GM04503 (cell line): ENCODE measurements at regions not wholly inside any gene's neighbourhood (a gene's known extent, or its start where the extent isn't known, plus 50 kb on each side); places are given as distances from the start of the nearest gene placed in this dataset.

Experiments
- DNase-seq: peaks from one replicate; pipeline ENCODE4 v3.0.0-alpha.2; 2012; ENCODE audit warnings: low read depth

DNA sequence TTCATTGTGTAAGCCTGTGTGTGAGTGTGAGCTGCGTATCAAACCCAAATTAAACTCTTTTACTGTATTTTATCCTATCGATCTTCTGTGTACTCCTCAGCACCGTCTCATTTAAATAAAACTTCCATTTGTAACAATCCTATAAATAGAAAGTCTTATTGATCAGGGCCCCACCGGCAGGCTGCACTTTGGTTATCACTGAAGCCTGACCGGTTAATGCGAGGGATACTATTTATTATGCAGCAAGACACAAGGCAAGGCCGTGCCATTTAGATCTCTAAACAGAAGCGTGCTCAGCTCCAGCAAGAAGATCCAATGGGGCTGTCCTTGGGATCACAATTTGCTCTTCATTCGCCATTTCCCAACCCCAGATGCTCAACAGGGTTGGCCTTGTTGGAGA, 252.6 kb upstream of the TSHZ3 start:
- no peak for DNase-seq

GRCh38 chr19:31602548-31602947, 253.3 kb upstream of the TSHZ3 start:
- DNase-seq = no peak

- no peak for DNase-seq
Measured at GRCh38 chr19:31604493-31605040, 255.3 kb upstream of the TSHZ3 start.

GRCh38 chr19:31610018-31610417, 260.8 kb upstream of the TSHZ3 start:
- no peak for DNase-seq

DNA sequence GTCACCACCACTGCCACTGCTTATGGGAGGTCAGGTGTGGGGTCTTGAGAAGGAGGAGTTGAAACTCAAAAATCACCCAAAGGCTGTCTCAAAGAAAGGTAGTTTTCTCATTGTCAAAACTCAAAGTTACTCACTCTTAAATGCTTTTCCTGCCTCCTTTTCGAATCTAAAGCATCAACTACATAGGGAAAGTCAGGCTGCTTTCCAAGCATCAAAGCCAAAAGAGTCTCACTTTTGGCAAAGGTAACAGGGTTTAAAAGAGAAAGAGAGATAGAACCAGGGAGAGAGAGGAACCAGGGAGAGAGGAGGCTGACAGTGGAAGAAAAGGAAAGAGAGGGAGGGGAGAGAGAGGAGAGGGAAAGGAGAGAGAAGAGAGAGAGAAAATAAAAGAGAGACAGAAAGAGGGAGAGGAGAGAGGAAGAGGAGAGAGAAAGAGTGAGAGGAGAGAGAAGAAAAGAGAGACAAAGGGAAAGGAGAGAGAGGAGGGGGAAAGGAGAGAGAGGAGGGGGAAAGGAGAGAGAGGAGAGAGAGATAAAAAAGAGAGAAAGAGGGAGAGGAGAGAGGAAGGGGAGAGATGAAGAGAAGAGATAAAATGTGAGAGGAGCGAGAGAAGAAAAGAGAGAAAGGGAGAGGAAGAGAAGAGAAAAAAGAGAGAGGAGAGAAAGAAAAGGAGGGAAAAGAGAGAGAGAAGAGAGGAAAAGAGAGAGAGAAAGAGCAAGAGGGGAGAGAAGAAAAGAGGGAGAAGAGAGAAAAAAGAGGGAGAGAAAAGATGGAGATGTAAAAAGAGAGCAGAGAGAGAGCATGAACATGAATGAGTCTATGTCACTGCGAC, 262.0 kb upstream of the TSHZ3 start:
- no peak for DNase-seq

GRCh38 chr19:31612873-31613272, 263.6 kb upstream of the TSHZ3 start:
- no peak for DNase-seq

- no peak for DNase-seq
Measured at GRCh38 chr19:31613683-31614219, 264.5 kb upstream of the TSHZ3 start.

DNA sequence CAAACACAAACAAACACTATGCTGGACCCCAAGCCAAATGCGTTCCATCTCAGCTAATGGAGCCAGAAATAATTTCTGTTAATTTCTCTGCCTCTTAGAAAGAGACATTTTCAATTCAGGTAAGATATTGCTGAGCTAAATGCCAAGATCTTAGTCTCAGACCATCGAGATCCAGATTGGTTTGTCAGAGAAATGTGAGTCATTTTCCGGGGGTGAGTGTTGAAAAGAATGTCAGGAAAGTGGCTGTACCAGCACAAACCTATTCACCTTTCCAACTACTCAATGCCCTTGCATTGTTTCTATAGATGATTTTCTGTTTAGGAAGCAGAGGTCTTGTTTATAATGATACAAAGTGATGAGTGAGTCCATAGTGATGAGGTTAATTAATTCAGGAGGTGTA, 266.8 kb upstream of the TSHZ3 start:
- DNase-seq = no peak

DNA sequence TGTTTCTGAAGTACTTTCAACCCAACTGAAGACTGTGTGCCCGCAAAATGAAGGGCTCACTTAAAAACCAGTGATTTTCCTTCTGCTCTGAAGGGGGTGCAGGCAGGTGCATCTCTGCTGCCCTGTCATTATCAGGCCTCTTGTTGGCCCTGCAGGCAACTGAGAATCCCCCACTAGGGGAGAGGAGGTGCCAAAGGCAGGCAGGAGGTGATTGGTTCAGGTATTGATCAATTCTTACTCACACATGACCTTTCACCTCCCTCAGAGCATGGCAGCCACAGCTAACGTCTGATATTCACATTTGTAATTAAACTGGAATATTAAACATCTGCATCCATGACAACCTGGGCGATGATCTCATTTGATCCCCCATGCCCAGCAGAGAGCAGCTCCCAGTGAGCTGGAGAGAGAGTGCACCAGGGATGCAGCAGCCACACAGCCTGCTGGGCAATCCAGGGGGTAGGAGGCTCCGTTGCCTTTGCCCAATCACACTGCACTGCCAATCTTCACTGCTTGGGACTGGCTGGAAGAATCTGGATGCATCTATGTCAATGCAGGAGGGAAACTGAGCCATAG, 267.9 kb upstream of the TSHZ3 start:
- no peak for DNase-seq

DNA sequence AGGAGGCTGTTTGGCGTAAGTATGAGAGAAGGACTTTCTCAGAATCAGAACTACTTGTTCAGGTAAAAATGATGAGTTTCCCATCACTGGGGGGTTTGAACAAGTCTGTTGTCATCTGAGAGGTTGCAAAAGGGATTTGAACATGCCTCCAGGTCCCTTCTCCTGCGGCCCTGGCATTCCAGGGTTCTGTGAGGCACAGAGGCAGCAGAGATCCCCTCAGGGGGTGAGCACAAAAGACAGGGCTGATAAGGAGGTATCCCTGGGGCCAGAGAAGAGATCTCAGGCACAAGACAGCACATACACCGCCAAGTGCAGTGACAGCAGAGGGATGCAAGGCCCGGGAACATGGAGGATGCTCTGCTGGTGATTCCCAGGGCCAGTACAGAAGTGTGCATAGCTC, 275.8 kb upstream of the TSHZ3 start:
- no peak for DNase-seq

DNA sequence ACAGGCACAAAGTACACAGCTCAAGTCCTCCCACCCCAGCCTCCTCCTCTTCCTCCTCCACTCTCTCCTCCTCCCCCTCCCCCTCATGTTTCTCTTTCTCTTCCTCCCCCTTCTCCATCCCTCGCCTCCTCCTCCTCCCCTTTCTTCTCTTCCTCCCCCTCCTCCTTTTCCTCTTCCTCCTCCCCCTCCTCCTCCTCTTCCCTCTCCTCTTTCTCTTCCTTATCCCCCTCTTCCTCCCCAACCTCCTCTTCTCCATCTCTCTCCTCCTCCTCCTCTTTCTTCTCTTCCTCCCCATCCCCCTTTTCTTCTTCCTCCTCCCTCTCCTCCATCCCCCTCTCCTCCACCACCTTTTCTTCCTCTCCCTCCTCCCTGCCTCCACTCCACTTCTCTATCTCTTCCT, 276.3 kb upstream of the TSHZ3 start:
- no peak for DNase-seq

GRCh38 chr19:31626941-31627340, 277.7 kb upstream of the TSHZ3 start:
- DNase-seq = no peak

DNA sequence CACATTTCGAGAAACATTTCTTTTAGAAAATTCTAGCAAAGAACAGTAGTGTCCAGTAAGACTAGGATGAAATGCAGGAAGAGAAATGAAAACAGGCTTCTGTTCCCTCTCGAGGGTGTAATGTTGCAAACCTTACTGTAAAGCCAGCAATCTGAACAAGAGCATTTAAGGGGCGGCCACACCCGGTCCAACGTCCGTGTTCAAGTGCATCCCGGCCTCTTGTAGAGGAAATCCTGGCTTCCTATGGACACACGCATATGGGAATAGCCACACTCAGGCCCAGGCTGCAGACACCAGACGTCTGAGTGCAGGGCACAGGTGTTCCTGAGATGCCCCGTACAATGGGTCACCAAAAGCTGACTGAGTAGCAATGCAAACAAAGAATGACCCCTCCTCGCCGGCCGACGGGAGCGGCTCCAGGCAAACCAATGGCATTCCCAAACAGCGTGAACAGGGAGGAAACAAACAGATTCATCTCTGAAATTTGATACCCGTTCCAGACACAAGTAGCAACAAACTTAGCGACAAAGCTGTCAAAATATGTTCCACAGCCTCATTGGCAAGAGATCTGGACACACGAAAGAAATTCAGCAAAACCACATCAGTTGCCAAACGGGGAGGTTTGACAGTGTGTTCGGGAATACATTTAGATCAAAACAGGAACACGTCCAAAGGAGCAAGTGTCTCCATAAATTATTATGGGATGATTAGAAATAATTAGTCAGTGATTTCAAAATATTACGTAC, 278.6 kb upstream of the TSHZ3 start:
- no peak for DNase-seq

- DNase-seq = no peak
Measured at GRCh38 chr19:31629579-31630363, 280.5 kb upstream of the TSHZ3 start.

GRCh38 chr19:31633014-31633413, 283.8 kb upstream of the TSHZ3 start:
- no peak for DNase-seq

DNA sequence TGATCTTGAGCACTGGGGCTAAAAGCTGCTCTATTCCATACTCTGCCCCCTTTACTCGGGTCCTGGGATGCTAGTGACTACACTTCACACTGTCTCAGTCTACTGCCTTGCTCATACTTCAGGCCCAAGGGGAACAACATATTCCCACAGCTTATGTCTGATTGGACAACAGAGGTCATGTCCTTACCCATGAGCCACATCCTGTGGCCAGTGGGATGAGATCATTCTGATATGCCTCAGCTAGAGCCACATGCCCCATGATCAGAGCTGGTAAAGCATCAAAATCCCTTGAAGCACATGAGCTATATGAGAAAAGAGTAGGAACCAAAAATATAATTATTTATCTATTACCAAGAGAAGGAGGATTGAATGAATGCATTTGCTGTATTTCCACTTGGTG, 290.1 kb upstream of the TSHZ3 start:
- DNase-seq = no peak

GRCh38 chr19:31641591-31641990, 292.4 kb upstream of the TSHZ3 start:
- DNase-seq = no peak

- no peak for DNase-seq
Measured at GRCh38 chr19:31648347-31648746, 299.1 kb upstream of the TSHZ3 start.

- DNase-seq = no peak
Measured at GRCh38 chr19:31656507-31656906, 307.3 kb upstream of the TSHZ3 start.

GRCh38 chr19:31658993-31659896, 310.0 kb upstream of the TSHZ3 start:
- DNase-seq = no peak

DNA sequence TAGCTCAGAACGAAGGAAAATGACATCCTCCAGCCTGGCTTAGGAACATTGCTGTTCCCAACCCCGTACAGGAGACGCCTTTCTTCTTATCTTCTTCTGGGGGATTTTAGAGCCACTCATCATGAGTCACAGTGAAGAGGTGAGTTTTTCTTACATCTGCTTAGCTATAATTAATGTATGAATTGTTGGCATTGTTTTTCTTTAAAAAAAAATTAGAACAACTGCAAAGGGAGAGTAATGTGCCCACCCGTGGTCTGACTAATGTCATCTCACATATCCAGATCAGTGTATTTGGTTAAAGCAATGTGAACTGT, 310.6 kb upstream of the TSHZ3 start:
- no peak for DNase-seq
